ENCODE measurements at regions not wholly inside any gene's neighbourhood (a gene's known extent, or its start where the extent isn't known, plus 50 kb on each side); places are given as distances from the start of the nearest gene placed in this dataset.

DNA sequence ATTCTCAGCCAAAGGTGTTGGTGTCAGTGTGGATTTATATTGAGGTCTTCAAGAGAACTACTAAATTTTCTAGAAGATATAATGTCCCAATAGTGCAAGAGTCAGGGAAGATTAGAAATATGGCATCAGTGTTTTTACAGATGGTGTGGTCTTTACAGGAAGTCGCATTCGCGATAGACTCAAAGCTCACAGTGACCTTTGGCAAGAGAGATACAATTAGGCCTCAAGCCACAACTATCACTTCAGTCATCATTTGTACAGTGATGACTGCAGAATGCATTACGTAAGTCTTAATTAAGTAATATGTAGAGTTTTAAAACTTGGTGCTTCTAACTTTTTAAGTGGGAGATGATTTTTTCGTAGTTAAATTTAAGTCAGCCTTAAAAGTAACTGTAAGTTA, 237.2 kb upstream of the FSTL5 start:
- no peaks in the 10 kb centered on the region for H3K27me3 ChIP-seq (replicated peaks in 1 of 7)
- intact Hi-C loops (cut with DNase I; ENCODE audit: low total_unique reads) = no loop called here
- H3K4me3 ChIP-seq = no peak overlapping the region
- no peak overlapping the region for H3K27ac ChIP-seq
- H3K36me3 ChIP-seq = no peaks in the 10 kb centered on the region
- TF ChIP-seq, protein P1, sequence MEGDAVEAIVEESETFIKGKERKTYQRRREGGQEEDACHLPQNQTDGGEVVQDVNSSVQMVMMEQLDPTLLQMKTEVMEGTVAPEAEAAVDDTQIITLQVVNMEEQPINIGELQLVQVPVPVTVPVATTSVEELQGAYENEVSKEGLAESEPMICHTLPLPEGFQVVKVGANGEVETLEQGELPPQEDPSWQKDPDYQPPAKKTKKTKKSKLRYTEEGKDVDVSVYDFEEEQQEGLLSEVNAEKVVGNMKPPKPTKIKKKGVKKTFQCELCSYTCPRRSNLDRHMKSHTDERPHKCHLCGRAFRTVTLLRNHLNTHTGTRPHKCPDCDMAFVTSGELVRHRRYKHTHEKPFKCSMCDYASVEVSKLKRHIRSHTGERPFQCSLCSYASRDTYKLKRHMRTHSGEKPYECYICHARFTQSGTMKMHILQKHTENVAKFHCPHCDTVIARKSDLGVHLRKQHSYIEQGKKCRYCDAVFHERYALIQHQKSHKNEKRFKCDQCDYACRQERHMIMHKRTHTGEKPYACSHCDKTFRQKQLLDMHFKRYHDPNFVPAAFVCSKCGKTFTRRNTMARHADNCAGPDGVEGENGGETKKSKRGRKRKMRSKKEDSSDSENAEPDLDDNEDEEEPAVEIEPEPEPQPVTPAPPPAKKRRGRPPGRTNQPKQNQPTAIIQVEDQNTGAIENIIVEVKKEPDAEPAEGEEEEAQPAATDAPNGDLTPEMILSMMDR (IDR thresholded peaks at IDR 0.05 in 8 of 11, conservative IDR thresholded peaks at IDR 0.05 in 3 of 11) = no peak
- TF ChIP-seq POLR2A (IDR thresholded peaks at IDR 0.05) (no peak), POLR2AphosphoS5 (IDR thresholded peaks at IDR 0.05) (no peak)
- 70 to 81% (median 76%) methylated on average over 5 of the region's 5 CpGs for WGBS, 5 donors
- H3K9me3 ChIP-seq = peaks cover 0 to 3% (median 0%) of the 10 kb centered on the region in 8 donors
- no peak for DNase-seq
- H3K4me1 ChIP-seq = no peaks in the 10 kb centered on the region

DNA sequence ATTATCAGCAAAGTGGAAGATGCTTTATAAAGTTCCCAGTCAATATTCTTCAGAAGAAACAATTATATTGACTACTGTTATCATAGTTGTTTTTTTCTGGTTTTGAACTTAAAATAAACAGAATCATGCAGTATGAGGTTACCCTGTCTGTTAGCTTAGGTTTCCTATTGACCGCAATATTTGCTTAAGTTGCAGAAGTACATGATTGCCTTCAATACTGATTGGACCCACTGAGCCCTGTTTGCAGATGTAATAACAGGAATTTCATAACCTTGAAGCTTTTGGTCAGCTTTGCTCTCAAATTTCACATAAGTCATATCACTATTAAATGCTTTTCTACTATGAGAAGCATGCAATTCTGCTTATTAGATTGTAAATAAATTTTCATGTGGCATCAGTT, 229.1 kb upstream of the FSTL5 start:
- H3K36me3 ChIP-seq = no peaks in the 10 kb centered on the region
- intact Hi-C loops (cut with DNase I; ENCODE audit: low total_unique reads) = no loop called here
- no peak for DNase-seq
- H3K4me1 ChIP-seq = no peaks in the 10 kb centered on the region
- H3K27ac ChIP-seq = no peak overlapping the region
- no peak overlapping the region for H3K4me3 ChIP-seq
- TF ChIP-seq POLR2AphosphoS5 (IDR thresholded peaks at IDR 0.05) = no peak
- TF ChIP-seq, protein P1 (IDR thresholded peaks at IDR 0.05 in 8 of 11, conservative IDR thresholded peaks at IDR 0.05 in 3 of 11) = no peak
- no peaks in the 10 kb centered on the region for H3K9me3 ChIP-seq
- no peaks in the 10 kb centered on the region for H3K27me3 ChIP-seq (replicated peaks in 1 of 7)
- 84 to 100% (median 93%) methylated on average over 1 of the region's 1 CpG for WGBS, 5 donors

DNA sequence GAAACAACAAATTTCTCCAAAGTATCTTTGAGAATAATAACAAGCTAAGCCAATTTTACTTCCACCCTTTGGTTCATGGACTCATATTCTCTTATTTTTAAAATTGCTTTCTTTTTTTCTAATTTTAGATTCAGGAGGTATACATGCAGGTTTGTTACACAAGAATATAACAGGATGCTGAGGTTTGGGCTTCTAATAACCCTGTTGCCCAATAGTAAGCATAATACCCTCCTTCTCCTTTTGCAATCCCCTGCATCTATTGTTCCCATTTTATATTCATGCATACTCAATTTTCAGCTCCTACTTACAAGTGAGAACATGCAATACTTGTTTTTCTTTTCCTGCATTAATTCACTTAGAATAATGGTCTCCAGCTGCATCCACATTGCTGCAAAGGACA, 202.3 kb upstream of the FSTL5 start:
- intact Hi-C loops (cut with DNase I; ENCODE audit: low total_unique reads) = no loop called here
- no peaks in the 10 kb centered on the region for H3K27me3 ChIP-seq (replicated peaks in 1 of 7)
- TF ChIP-seq POLR2A (IDR thresholded peaks at IDR 0.05) = no peak
- no peak for TF ChIP-seq POLR2AphosphoS5 (IDR thresholded peaks at IDR 0.05)
- TF ChIP-seq, protein P1 (IDR thresholded peaks at IDR 0.05 in 8 of 11, conservative IDR thresholded peaks at IDR 0.05 in 3 of 11) = no peak

DNA sequence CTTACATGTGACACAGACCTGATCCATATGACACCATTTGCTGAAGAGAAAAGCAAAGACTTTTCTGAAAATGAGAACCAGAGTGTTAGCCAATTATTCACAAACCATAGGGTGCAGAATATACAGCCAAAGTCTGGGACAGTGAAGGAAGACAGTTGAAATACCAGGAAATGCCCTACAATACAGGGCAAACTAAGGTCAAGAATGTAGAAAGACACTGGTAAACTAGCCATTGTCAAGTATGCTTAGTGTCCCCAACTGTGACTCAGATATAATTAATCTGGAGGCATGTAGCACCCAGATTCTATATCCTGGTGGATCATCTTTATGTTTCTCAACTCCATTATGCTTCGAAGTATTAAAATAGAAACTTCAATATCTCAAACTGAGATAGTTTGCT, 200.9 kb upstream of the FSTL5 start:
- WGBS, 5 donors = 62 to 80% (median 73%) methylated on average over 1 of the region's 1 CpG
- Histone ChIP-seq H3K9me3 (no peaks in the 10 kb centered on the region), H3K27ac (no peak overlapping the region), H3K4me3 (no peak overlapping the region), H3K4me1 (no peaks in the 10 kb centered on the region), H3K36me3 (no peaks in the 10 kb centered on the region), H3K27me3 (replicated peaks in 1 of 7) (no peaks in the 10 kb centered on the region)
- intact Hi-C loops (cut with DNase I; ENCODE audit: low total_unique reads) = no loop called here
- no peak for DNase-seq
- no peak for TF ChIP-seq POLR2AphosphoS5 (IDR thresholded peaks at IDR 0.05)
- TF ChIP-seq POLR2A (IDR thresholded peaks at IDR 0.05) = no peak
- TF ChIP-seq, protein P1 (IDR thresholded peaks at IDR 0.05 in 8 of 11, conservative IDR thresholded peaks at IDR 0.05 in 3 of 11) = no peak

More for the DNA sequence above, 202.3 kb upstream of the FSTL5 start:
- DNase-seq = no peak
- Histone ChIP-seq H3K27ac (no peak overlapping the region), H3K36me3 (no peaks in the 10 kb centered on the region), H3K9me3 (no peaks in the 10 kb centered on the region), H3K4me3 (no peak overlapping the region), H3K4me1 (no peaks in the 10 kb centered on the region)

Measured in spleen (tissue), 11 donors.